Germinal center (tissue), 1 donor: ENCODE measurements at regions not wholly inside any gene's neighbourhood (a gene's known extent, or its start where the extent isn't known, plus 50 kb on each side); places are given as distances from the start of the nearest gene placed in this dataset.
A peak's percentile ranks its signal among the peaks of the same experiment; 100 is the strongest.
"Not testable (repeated sequence)": the region's sequence is repeated elsewhere in the genome, so short reads cannot be mapped to it uniquely, and the experiment has no call there.

Experiments
- DNase-seq: peaks from one replicate; pipeline ENCODE4 v3.0.0; 2012; ENCODE audit warnings: mixed read lengths, low spot score

DNA sequence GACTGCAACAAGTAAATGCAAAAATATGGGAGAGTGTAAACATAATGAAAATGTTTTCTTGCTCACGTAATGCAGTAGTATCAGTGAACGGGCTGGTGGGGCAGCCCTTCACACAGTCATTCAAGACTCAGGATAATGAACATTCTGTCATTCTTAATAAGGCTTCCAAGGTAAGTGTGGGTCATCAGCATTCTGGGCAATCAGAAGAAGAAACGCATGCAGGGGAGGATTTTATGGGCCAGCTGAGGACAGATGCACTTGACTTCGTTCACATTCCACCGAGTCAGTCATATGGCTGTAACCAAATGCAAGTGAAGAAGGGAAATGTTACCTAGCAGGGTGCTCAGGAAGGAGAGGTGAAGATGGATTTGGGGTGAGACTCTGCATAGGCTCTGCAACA lies 68.0 kb upstream of the MAP9 start:
- no peak for DNase-seq

GRCh38 chr4:155442267-155443105 lies 65.7 kb upstream of the MAP9 start:
- peak; percentile 15 for DNase-seq

DNA sequence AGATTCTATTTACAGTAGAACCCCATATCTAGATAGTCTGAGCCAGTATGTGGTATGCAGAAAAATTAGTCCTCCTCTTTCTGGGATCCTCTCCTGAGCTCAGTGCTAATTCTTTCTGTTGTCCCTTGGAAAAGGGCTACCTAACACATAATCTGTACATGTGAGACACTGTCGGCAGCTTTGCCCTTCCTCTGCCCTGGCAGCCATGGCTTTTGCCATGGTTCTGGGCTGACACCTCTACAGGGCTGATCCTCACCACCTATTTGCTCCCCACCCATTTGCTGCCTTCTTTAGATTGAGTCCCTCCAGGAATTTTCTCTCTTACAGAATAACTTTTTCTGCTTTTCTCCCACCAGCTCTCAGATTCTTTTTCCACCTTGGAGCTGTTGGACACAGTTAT lies 64.7 kb upstream of the MAP9 start:
- no peak for DNase-seq

DNA sequence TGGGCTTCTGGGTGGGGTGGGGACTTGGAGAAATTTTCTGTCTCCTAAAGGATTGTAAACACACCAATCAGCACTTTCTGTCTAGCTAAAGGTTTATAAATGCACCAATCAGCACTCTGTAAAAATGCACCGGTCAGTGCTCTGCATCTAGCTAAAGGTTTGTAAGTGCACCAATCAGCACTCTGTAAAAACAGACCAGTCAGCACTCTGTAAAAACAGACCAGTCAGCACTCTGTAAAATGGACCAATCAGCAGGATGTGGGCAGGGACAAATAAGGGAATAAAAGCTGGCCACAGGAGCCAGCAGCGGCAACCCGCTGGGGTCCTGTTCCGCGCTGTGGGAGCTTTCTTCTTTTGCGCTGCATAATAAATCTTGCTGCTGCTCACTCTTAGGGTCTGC lies 63.0 kb upstream of the MAP9 start:
- DNase-seq, result not testable (repeated sequence)

DNA sequence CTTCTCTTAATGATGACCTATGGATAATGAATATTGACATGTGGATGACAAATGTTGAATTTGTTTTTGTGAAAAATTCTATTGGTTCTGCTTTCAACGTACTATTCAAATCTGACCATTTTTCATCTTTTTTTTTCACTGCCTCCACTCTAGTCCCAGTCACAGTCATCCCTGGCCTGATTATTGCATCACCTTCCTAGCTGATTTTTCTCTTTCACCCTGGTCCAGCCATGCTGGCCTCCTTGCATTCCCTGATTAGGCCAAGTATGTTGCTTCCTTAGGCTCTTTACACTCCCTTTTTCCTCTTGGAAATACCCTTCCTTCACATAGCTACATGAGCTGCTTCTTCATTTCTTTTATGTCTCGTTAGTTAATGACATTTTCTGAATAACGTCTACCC lies 58.1 kb upstream of the MAP9 start:
- no peak for DNase-seq

GRCh38 chr4:155434366-155434765 lies 57.6 kb upstream of the MAP9 start:
- DNase-seq, result no peak

DNA sequence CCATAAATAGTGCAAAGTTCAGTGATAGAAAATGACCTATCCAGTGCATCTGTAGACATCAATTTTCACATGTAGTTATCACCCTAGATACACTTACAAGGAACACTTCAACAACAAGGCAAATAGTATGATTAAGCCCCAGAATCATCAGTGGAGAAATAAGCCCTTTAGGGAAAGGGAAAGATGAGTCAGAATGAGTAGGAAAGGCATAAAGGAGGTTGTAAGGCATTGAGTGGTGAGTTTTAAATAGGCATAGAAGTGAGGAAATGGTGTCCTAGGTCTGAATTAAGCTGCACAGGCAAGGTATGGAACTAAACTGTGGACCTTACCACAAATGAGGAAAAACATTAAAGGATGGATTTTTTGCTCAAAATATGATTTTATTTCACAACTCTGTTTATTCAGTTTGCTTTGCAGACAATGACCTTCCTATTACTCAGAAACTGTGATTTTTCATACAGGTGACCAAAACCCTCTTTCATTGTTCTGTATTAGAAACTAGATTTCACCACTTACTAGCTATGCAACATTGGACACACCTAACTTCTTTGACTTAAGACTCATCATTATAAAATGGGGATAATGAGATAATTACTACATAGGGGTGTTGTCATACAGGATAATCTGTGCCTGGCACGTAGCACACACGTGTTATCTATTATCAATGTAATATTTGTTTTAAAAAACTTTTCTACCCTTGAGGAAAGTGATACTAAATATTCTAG lies 57.0 kb upstream of the MAP9 start:
- DNase-seq, result no peak

DNA sequence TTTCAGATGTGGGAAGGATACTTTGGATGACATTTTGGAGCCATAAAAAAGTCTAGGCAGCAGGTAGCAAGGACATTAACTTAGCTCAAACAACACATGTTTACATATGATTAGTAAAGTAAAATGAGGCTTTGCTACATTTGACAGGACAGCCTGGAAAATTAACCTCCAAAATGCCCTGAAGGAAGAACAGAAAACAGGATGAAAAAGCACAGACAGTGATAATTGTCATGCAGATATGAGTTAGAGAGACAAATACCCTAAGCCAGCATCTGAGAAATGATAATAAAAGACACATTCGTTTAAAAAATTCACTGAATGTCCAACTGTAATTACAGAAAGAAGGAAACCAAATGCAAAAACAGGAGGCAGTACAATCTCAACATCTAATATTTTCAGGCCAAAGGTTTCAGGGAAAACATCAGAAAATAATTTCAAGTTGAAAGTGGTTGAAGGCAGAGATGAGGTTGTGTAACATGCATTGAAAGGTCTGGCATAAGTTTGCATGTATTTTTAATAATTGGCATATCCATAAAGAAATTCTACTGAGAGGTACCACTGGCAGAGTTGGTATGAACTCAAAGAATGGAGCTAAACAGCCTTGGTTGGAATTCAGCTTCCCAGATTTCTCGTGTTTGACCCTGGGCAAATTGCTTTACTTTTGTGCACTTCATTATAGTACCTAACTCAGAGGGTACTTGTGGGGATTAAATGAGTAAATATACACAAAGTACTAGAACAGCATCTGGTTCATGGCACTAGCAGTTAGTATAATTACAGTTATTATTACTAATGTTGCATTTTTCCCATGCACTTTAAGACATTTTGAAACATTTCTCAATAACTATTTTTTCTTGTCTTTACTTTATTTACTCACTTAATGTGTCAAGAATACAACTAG lies 54.4 kb upstream of the MAP9 start:
- DNase-seq, result no peak

GRCh38 chr4:155428128-155428527 lies 51.4 kb upstream of the MAP9 start:
- no peak for DNase-seq

DNA sequence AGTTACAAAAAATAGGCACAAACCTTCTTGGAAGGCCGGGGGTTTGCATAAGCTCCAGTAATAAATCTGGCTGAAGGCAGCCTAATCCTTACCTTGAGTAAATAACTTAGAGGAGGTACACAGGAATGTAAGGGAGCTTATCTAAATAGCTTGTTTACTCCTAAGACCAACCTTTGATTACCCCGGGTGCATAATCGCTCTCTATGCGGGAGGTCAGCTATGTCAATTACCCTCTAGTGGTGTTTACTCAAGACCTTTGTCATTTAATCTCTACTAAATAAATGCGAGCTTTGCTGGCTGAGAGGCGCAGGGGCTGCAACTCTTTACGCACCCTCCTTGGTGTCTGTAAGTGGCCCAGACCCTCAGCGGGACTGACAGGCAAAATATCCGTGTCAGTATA lies 50.2 kb upstream of the MAP9 start:
- no peak for DNase-seq
